NCI-H1694 (cell line): ENCODE measurements at regions not wholly inside any gene's neighbourhood (a gene's known extent, or its start where the extent isn't known, plus 50 kb on each side); places are given as distances from the start of the nearest gene placed in this dataset.

Experiments
- DNase-seq: peaks from one replicate; lab custom pipeline; 2025; lab: John Stamatoyannopoulos, UW

- no peak for DNase-seq
Measured at GRCh38 chr1:212526111-212526491, 82.5 kb upstream of the ATF3 start.

- DNase-seq: no peak
Measured at GRCh38 chr1:212528501-212528900, 80.1 kb upstream of the ATF3 start.

- no peak for DNase-seq
Measured at GRCh38 chr1:212529211-212529741, 79.3 kb upstream of the ATF3 start.

- no peak for DNase-seq
Measured at GRCh38 chr1:212531267-212531666, 77.3 kb upstream of the ATF3 start.

GRCh38 chr1:212531796-212532195 is 76.8 kb upstream of the ATF3 start:
- DNase-seq: no peak

GRCh38 chr1:212532469-212533147 is 76.0 kb upstream of the ATF3 start:
- DNase-seq: no peak

GRCh38 chr1:212533148-212533517 is 75.4 kb upstream of the ATF3 start:
- no peak for DNase-seq

- DNase-seq: no peak
Measured at GRCh38 chr1:212536586-212536985, 72.0 kb upstream of the ATF3 start.

- DNase-seq: no peak
Measured at GRCh38 chr1:212537610-212538009, 71.0 kb upstream of the ATF3 start.

GRCh38 chr1:212539737-212540430 is 68.7 kb upstream of the ATF3 start:
- no peak for DNase-seq

- DNase-seq: no peak
Measured at GRCh38 chr1:212542761-212543187, 65.8 kb upstream of the ATF3 start.

- no peak for DNase-seq
Measured at GRCh38 chr1:212544110-212544509, 64.5 kb upstream of the ATF3 start.

- DNase-seq: no peak
Measured at GRCh38 chr1:212545941-212546635, 62.5 kb upstream of the ATF3 start.

- no peak for DNase-seq
Measured at GRCh38 chr1:212549503-212550017, 59.0 kb upstream of the ATF3 start.

GRCh38 chr1:212551929-212552328 is 56.6 kb upstream of the ATF3 start:
- no peak for DNase-seq

GRCh38 chr1:212553676-212554075 is 54.9 kb upstream of the ATF3 start:
- DNase-seq: no peak

GRCh38 chr1:212554401-212554800 is 54.2 kb upstream of the ATF3 start:
- no peak for DNase-seq

GRCh38 chr1:212555426-212555825 is 53.1 kb upstream of the ATF3 start:
- no peak for DNase-seq

GRCh38 chr1:212556822-212557549 is 51.6 kb upstream of the ATF3 start:
- DNase-seq: no peak

- no peak for DNase-seq
Measured at GRCh38 chr1:212557739-212558692, 50.5 kb upstream of the ATF3 start.
